Keratinocyte (primary cell): ENCODE measurements at regions not wholly inside any gene's neighbourhood (a gene's known extent, or its start where the extent isn't known, plus 50 kb on each side); places are given as distances from the start of the nearest gene placed in this dataset.

ENCODE experiments used
- DNase-seq: peaks from one replicate; pipeline ENCODE4 v3.0.0-alpha.2; 2011; ENCODE audit warnings: low read depth, missing footprints, low spot score
- FAIRE-seq: peaks from 2 replicates; lab custom pipeline; 2011; peaks lifted over from hg19 to GRCh38; lab: Jason Lieb, UNC
- H2AFZ ChIP-seq: 2 replicates; pipeline ENCODE4 v1.6.0; 2012; ENCODE audit warnings: low read length, control low read depth, inconsistent platforms; ENCODE audit not compliant: control insufficient read depth
- H3K27ac ChIP-seq: 2 replicates; pipeline ENCODE4 v1.5.1; 2011; ENCODE audit warnings: low read length; ENCODE audit not compliant: control insufficient read depth, insufficient read depth
- H3K27me3 ChIP-seq: 3 replicates; pipeline ENCODE4 v1.6.0; 2011; ENCODE audit warnings: low read length; ENCODE audit not compliant: control insufficient read depth, insufficient read depth; ENCODE audit errors: extremely low read depth
- H3K36me3 ChIP-seq, 2 experiments: 2 replicates in 1 of 2; 3 replicates in 1 of 2; pipeline ENCODE4 v1.5.1; 2011; ENCODE audit warnings: low read length in 2 of 2, mild to moderate bottlenecking in 1 of 2; ENCODE audit not compliant: control insufficient read depth in 2 of 2, insufficient read depth in 2 of 2; ENCODE audit errors: extremely low read depth in 1 of 2
- H3K4me1 ChIP-seq: 3 replicates; pipeline ENCODE4 v1.5.1; 2011; ENCODE audit warnings: low read length; ENCODE audit not compliant: control insufficient read depth, insufficient read depth; ENCODE audit errors: extremely low read depth
- H3K4me2 ChIP-seq: 3 replicates; pipeline ENCODE4 v1.6.0; 2011; ENCODE audit warnings: low read depth, low read length; ENCODE audit not compliant: control insufficient read depth, insufficient read depth; ENCODE audit errors: extremely low read depth
- H3K4me3 ChIP-seq, 3 experiments: fragments of 200-600 bp in 1 of 3; sonication (generic) in 1 of 3; 2 replicates in 2 of 3; 3 replicates in 1 of 3; pipeline ENCODE4 v1.5.1; 2011 to 2016; ENCODE audit warnings: low read length in 3 of 3, mild to moderate bottlenecking in 3 of 3, control low read depth in 2 of 3, inconsistent platforms in 1 of 3, low read depth in 1 of 3, mixed read lengths in 1 of 3, mixed run types in 1 of 3, moderate library complexity in 1 of 3; ENCODE audit not compliant: control insufficient read depth in 2 of 3, insufficient read depth in 2 of 3; ENCODE audit errors: extremely low read depth in 1 of 3
- H3K79me2 ChIP-seq: 2 replicates; pipeline ENCODE4 v1.6.0; 2012; ENCODE audit warnings: low read length; ENCODE audit not compliant: control insufficient read depth, insufficient read depth
- H3K9ac ChIP-seq: 3 replicates; pipeline ENCODE4 v1.6.0; 2011; ENCODE audit warnings: low read length; ENCODE audit not compliant: control insufficient read depth, insufficient read depth; ENCODE audit errors: extremely low read depth
- H3K9me1 ChIP-seq: 3 replicates; pipeline ENCODE4 v1.6.0; 2011; ENCODE audit warnings: low read length; ENCODE audit not compliant: control insufficient read depth, insufficient read depth; ENCODE audit errors: extremely low read depth
- H3K9me3 ChIP-seq: 2 replicates; pipeline ENCODE4 v1.5.1; 2012; ENCODE audit warnings: low read depth, low read length; ENCODE audit not compliant: control insufficient read depth
- H4K20me1 ChIP-seq: 3 replicates; pipeline ENCODE4 v1.6.0; 2011; ENCODE audit warnings: low read length; ENCODE audit not compliant: control insufficient read depth, insufficient read depth; ENCODE audit errors: extremely low read depth
- CTCF ChIP-seq, 3 experiments: IDR thresholded peaks in 1 of 3; conservative IDR thresholded peaks in 1 of 3; optimal IDR thresholded peaks in 1 of 3; 2 replicates in 2 of 3; 3 replicates in 1 of 3; pipeline versions ENCODE3 to v1.5.1; 2011; ENCODE audit warnings: low read length in 3 of 3, mild to moderate bottlenecking in 3 of 3, moderate library complexity in 2 of 3, control low read depth in 1 of 3, inconsistent platforms in 1 of 3; ENCODE audit not compliant: insufficient read depth in 2 of 3; ENCODE audit errors: extremely low read depth in 1 of 3
- EZH2 ChIP-seq: IDR thresholded peaks from one replicate; pipeline ENCODE4 v1.6.1; 2012; ENCODE audit warnings: inconsistent platforms, mild to moderate bottlenecking, low read length, moderate library complexity
- dilution Hi-C: fragments of 300-500 bp; cut with MboI; formaldehyde crosslinking; loops from one replicate; pipeline ENCODE4 v1.7.0; 2020; ENCODE audit warnings: low sequenced_read_pairs; ENCODE audit not compliant: extremely low pct_ligation_motif_present

DNA sequence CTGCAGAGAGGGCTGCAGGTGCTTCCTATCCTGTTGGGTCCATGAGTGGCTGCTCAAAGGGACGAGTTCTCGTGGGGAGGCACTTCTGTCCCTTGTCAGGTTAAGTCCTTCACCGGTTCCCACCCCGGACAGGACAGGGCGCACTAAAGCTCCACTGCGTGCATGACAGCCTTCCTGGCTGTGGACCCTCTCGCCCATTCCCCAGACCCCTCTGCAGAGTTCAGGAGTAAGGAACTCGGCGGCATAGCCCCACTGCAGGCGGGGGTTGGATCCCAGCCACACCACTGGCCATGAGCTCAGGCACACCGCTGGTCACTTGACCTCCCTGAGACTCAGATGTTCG lies 147.5 kb upstream of the ID2 start:
- no peak for DNase-seq
- Histone ChIP-seq H3K36me3 (no peaks in the 10 kb centered on the region), H3K9me3 (no peaks in the 10 kb centered on the region), H4K20me1 (no peaks in the 10 kb centered on the region), H3K4me1 (no peaks in the 10 kb centered on the region), H2AFZ (no peak overlapping the region), H3K9me1 (no peaks in the 10 kb centered on the region), H3K79me2 (no peaks in the 10 kb centered on the region), H3K4me2 (no peak overlapping the region), H3K27me3 (no peaks in the 10 kb centered on the region), H3K27ac (no peak overlapping the region), H3K4me3 (no peak overlapping the region), H3K9ac (no peak overlapping the region)
- no peak for FAIRE-seq
- dilution Hi-C loops, result no loop called here
- TF ChIP-seq EZH2 (no peak), CTCF (optimal IDR thresholded peaks at IDR 0.05 in 1 of 3, IDR thresholded peaks at IDR 0.05 in 1 of 3, conservative IDR thresholded peaks at IDR 0.05 in 1 of 3; ENCODE audit: extremely low read depth in 1 of 3, insufficient read depth in 2 of 3, low read length in 3 of 3) (no peak)

DNA sequence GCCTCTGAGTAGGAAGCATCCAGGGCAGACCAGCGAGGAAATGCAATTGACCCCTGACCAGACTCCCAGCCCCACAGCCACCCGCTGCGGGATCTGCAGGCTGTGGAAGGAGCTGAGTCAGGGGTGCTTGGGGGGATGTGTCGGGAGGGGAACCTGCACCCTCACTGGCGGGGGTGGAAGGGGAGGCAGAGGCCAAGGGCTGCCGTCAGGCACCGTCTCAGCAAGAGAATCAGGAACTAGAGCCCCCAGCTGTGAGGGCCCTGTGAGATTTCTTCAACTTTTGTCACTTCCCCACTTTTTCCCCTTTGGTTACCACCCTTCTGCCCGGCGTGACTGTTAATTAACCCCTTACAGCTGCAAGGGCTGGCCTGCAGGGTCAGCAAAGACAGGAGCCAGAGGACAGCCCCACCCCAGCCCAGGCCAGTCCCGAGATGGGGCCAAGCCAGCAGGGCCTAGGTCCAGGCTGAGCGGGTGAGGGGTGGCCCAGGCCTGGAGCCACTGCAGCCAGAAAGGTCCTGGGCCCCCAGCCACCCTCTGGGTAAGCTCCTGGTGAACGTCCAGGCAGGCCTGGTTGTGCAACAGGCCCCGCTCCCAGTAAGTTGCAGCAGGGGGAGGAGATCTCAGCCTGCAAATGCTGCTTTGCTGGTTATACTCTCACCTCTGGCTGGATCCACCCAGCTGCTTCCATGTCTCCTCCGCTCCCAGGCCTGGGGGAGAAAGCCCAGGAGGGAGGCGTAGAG lies 147.0 kb upstream of the ID2 start:
- dilution Hi-C loops, result no loop called here
- no peak overlapping the region for H3K4me2 ChIP-seq
- DNase-seq (no peak), FAIRE-seq (no peak)
- no peak overlapping the region for H3K4me3 ChIP-seq
- no peaks in the 10 kb centered on the region for H4K20me1 ChIP-seq
- H3K4me1 ChIP-seq, result no peaks in the 10 kb centered on the region
- H2AFZ ChIP-seq, result no peak overlapping the region
- no peaks in the 10 kb centered on the region for H3K9me3 ChIP-seq
- no peak overlapping the region for H3K27ac ChIP-seq
- no peak overlapping the region for H3K9ac ChIP-seq
- no peak for TF ChIP-seq CTCF (optimal IDR thresholded peaks at IDR 0.05 in 1 of 3, IDR thresholded peaks at IDR 0.05 in 1 of 3, conservative IDR thresholded peaks at IDR 0.05 in 1 of 3; ENCODE audit: extremely low read depth in 1 of 3, insufficient read depth in 2 of 3, low read length in 3 of 3)
- no peak for TF ChIP-seq EZH2
- H3K9me1 ChIP-seq, result no peaks in the 10 kb centered on the region
- no peaks in the 10 kb centered on the region for H3K36me3 ChIP-seq
- H3K27me3 ChIP-seq, result no peaks in the 10 kb centered on the region
- H3K79me2 ChIP-seq, result no peaks in the 10 kb centered on the region
